BJ (cell line): ENCODE measurements at regions not wholly inside any gene's neighbourhood (a gene's known extent, or its start where the extent isn't known, plus 50 kb on each side); places are given as distances from the start of the nearest gene placed in this dataset.

Experiments used
- CTCF ChIA-PET: fragments of 350-600 bp; formaldehyde crosslinking; extraction: SDS; loops from one replicate; lab custom pipeline; 2021; ENCODE audit warnings: antibody characterized with exemption, inconsistent platforms; lab: Yijun Ruan, JAX
- POLR2A ChIA-PET: fragments of 300-600 bp; sonication (Branson Sonifier 250); formaldehyde crosslinking; extraction: SDS; loops from one replicate; lab custom pipeline; 2021; ENCODE audit warnings: antibody characterized with exemption; lab: Charles Lee
- DNase-seq: peaks from one replicate; pipeline ENCODE4 v3.0.0-alpha.2; 2011; ENCODE audit warnings: low read depth
- H3K27me3 ChIP-seq: 2 replicates; pipeline ENCODE4 v1.6.0; 2011; ENCODE audit warnings: low read length; ENCODE audit not compliant: control insufficient read depth, insufficient read depth
- H3K36me3 ChIP-seq: 2 replicates; pipeline ENCODE4 v1.5.1; 2011; ENCODE audit warnings: low read length; ENCODE audit not compliant: control insufficient read depth, insufficient read depth
- H3K4me3 ChIP-seq: 2 replicates; pipeline ENCODE4 v1.5.1; 2011; ENCODE audit warnings: low read depth, mild to moderate bottlenecking, control low read depth, low read length
- CTCF ChIP-seq: IDR thresholded peaks from 2 replicates; pipeline ENCODE4 v1.5.1; 2011; ENCODE audit warnings: low read depth, mild to moderate bottlenecking, control low read depth, inconsistent platforms, low read length, moderate library complexity; ENCODE audit not compliant: insufficient read depth

- POLR2A ChIA-PET: no interaction called here
- Histone ChIP-seq H3K4me3 (no peak overlapping the region), H3K27me3 (no peaks in the 10 kb centered on the region), H3K36me3 (no peaks in the 10 kb centered on the region)
- TF ChIP-seq CTCF: no peak
- no peak for DNase-seq
- CTCF ChIA-PET: no interaction called here
These were observed 208.2 kb downstream of the SEC61B start for GRCh38 chr9:99430301-99430700.

DNA sequence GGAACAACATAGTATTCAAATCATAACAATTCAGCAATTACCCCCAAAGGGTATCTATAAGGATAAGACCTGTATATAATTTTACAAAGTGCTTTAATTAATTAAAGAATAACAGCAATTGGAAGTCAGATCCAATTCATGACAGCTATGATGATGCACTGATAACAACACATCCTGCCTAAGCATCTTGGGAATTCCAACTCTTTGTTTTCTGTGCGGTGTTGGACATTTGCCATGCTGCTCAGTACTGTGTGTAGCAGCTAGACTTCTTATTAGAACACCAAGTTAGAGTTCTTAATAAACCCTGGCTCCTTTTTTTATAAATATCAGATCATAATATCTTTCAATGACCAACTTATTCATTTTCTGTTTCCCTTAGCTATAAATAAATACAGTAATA lies 209.0 kb downstream of the SEC61B start:
- H3K36me3 ChIP-seq: no peaks in the 10 kb centered on the region
- H3K4me3 ChIP-seq: no peak overlapping the region
- ChIA-PET POLR2A (interaction anchor here (0.6 kb wide), 1 partner anchor 12 kb away, joined by 4 read pairs; no protein-coding TSS in a partner anchor), CTCF (interaction anchor here (1.3 to 1.6 kb wide), 2 partner anchors 13 to 15 kb away, joined by 3 to 4 read pairs; no protein-coding TSS in a partner anchor)
- H3K27me3 ChIP-seq: no peaks in the 10 kb centered on the region
- no peak for DNase-seq
- TF ChIP-seq CTCF: no peak

- Histone ChIP-seq H3K4me3 (no peak overlapping the region), H3K36me3 (no peaks in the 10 kb centered on the region), H3K27me3 (no peaks in the 10 kb centered on the region)
- ChIA-PET CTCF (interaction anchor here (1.3 to 1.6 kb wide), 2 partner anchors 12 to 14 kb away, joined by 3 to 4 read pairs; no protein-coding TSS in a partner anchor), POLR2A (no interaction called here)
- DNase-seq: no peak
- no peak for TF ChIP-seq CTCF
These were observed 210.0 kb downstream of the SEC61B start for GRCh38 chr9:99432075-99432474.

DNA sequence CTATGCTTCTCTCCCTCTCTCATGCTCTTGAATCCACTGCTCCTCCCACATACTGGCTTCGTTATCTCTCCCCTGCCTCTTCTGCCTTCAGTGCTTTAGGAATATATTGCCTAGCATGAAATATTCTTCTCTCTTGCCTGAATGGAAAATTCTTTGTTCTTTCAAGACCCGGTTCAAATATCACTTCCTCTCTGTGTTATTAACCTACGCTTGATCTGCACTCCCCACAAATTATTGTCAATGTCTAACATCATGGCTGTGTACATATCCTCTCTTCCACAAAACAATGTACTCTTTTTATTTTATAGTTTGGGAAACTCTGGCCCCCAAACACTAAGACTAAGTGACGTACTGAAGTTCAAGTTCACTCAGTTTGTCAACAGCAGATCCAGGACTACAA lies 211.0 kb downstream of the SEC61B start:
- no peak for TF ChIP-seq CTCF
- Histone ChIP-seq H3K4me3 (no peak overlapping the region), H3K36me3 (no peaks in the 10 kb centered on the region), H3K27me3 (no peaks in the 10 kb centered on the region)
- no peak for DNase-seq
- ChIA-PET CTCF (interaction anchor here (1.5 to 1.8 kb wide), 2 partner anchors 12 to 14 kb away, joined by 5 to 6 read pairs; no protein-coding TSS in a partner anchor), POLR2A (no interaction called here)

GRCh38 chr9:99433555-99433954 lies 211.5 kb downstream of the SEC61B start:
- no peak overlapping the region for H3K4me3 ChIP-seq
- CTCF ChIA-PET: interaction anchor here (1.5 to 1.8 kb wide), 2 partner anchors 11 to 15 kb away, joined by 5 to 6 read pairs; no protein-coding TSS in a partner anchor
- POLR2A ChIA-PET: no interaction called here
- no peaks in the 10 kb centered on the region for H3K27me3 ChIP-seq
- H3K36me3 ChIP-seq: no peaks in the 10 kb centered on the region
- no peak for TF ChIP-seq CTCF
- peak; percentile 75 for DNase-seq
